ENCODE measurements at regions not wholly inside any gene's neighbourhood (a gene's known extent, or its start where the extent isn't known, plus 50 kb on each side); places are given as distances from the start of the nearest gene placed in this dataset.

- DNase-seq (ENCODE audit: low read depth in 3 of 3): no peak
These were observed 249.6 kb downstream of the BAMBI start for GRCh38 chr10:28926932-28927331.

DNA sequence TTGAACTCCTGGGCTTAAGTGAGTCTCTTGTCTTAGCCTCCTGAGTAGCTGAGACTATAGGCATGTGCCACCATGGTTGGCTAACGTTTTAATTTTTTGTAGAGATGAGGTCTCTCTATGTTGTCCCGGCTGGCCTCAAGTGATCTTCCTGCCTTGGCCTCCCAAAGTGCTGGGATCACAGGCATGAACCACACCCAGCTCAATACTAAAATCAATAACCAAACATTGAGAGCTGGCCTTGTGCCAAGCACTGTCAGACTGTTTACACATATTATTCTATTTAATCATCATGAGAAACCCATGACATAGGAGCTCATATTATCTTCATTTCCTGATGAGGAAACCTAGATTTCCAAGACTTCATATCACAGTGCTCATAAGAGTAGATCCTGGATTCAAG is 251.2 kb downstream of the BAMBI start:
- DNase-seq (ENCODE audit: low read depth in 3 of 3): no peak

DNA sequence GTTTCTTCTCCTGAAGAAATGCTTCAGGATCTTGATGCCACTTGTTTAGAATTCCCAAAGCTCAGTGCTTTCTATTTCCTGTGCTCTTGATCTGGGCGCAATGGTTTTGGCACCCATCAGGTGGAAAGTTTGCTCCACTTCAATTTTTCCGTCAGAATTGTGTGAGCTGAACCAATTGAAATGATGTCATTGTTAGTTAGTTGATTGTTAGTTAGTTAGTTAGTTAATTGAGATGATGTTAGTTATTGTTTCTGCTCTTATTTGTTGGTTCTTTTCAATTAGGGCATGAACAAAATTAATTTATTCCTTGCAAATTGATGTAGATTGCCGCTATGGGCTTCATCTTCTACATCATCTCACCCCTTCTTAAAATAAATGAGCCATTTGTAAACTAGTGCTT is 252.6 kb downstream of the BAMBI start:
- no peak for DNase-seq (ENCODE audit: low read depth in 3 of 3)

- no peak for DNase-seq (ENCODE audit: low read depth in 3 of 3)
These were observed 253.5 kb downstream of the BAMBI start for GRCh38 chr10:28930514-28931495.

- DNase-seq (ENCODE audit: low read depth in 3 of 3): no peak
These were observed 257.7 kb downstream of the BAMBI start for GRCh38 chr10:28935061-28935460.

DNA sequence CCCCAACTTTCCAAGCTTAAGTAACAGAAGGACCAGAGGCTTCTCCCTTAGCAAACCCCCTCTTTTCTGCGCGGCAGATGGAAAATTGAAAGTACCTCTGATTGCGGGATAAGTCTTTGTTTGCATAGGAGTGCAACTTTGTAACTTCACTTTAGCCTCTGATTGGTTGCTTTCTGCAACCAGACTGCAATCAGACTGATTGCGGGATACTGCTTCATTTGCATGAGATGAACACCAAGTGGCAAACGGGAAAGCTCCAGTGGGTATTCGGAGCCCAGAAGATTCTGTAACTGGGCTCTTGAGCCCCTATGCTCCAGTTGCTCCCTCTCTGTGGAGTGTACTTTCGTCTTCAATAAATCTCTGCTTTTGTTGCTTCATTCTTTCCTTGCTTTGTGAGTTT is 260.6 kb downstream of the BAMBI start:
- no peak for DNase-seq (ENCODE audit: low read depth in 3 of 3)

DNA sequence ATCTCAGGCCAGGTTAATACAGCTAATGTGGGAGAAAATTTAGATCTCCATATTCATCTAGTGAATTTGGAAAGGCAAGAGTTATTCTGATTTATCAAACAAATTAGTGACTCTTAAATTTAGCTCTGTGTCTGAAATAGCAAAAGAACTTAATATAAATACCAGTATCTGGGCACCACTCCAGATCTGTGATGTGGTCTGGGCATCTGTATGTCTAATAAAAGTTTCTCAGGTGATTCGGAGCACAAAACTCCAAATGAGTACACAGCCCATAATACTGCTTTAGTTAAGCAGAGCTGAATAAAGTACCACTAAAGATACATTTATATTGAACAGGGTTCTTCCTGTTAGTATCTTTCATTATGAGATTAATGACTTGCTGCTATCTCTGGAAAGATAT is 261.4 kb downstream of the BAMBI start:
- no peak for DNase-seq (ENCODE audit: low read depth in 3 of 3)

- DNase-seq (ENCODE audit: low read depth in 3 of 3): no peak
These were observed 262.2 kb downstream of the BAMBI start for GRCh38 chr10:28939281-28940157.

DNA sequence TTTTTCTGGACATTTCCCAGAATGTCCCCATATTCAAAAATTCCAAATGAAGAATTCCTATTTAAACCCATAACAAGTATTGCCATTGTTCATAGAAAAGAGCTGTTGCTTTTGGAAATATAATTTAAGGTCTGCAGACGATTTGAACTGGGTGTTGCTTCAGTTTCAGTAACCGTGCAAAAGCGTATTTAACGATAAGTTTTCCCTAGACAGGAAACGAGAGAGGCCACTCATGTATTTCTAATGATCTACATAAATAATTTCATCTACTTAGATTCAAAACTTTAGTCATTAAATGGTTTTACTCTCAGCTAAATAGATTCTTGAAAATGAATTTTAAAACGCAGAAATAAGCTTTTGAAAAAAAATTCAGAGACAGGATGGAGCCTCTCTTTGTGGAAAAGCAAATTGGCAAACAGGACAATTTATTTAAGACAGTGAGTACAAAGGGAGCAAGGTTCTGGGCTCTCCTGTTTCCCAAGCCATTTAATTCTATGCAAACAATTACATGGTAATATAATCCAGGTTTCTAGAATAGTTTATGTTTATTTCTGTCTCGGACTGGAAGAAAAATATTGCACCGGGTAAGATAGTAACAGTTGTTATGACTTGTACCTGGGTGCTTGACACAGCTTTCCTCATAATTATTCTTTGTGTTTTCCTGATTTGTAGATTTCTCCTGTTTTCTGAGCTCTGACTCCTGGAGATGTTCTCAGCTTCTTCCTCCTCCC is 263.0 kb downstream of the BAMBI start:
- DNase-seq (ENCODE audit: low read depth in 3 of 3): no peak

DNA sequence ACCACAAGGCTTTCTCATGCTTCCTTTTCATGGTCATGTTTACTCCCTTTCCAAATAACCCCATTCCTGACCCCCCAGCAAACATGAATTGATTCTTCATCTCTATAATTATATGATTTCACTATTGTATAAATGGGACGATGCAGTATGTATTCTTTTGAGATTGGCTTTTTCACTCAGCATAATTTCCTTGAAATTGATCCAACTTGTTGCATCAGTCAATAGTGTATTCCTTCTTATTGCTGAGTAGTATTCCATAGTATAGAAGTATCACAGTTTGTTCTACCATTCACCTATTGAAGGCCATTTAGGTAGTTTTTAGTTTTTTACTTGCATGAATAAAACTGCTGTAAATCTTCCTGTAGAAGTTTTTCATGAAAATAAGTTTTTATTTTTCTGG is 264.7 kb downstream of the BAMBI start:
- DNase-seq (ENCODE audit: low read depth in 3 of 3): no peak

DNA sequence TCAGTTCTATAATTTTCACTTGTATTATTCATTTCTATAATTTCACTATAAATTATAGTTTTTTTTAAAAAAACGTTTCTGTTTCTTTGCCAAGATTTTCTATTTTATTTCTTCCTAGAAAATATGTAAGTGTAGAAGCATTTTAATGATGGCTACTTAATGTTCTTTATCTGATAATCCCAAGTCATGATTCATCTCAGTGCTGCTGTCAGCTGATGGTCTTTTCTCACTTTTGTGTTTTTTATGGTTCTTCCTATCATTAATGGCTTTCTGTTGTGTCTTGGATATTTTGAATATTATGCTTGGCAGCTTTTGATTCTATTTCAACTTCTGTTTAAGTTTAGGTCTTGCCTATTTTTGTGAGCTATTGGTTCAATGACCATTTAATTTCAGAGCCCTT is 268.6 kb downstream of the BAMBI start:
- no peak for DNase-seq (ENCODE audit: low read depth in 3 of 3)

DNA sequence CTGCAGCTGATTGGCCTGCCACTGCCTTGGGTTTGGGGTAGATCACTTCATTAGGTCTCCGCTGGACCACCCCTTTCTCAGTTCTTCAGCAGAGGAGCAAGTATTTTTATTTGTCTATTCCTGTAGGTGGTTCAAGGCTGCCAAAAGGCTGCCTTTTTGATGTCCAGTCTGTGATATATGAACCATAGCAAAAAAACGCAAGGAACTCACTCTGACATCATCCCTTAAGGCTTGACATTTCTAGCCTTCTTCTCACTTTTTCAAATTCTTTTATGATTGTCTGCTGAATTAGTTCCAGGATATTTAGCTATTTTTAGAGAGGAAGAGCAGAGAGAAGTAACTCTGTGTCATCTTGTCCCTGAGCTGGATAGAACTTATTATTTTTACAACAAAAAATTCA is 269.2 kb downstream of the BAMBI start:
- no peak for DNase-seq (ENCODE audit: low read depth in 3 of 3)

DNA sequence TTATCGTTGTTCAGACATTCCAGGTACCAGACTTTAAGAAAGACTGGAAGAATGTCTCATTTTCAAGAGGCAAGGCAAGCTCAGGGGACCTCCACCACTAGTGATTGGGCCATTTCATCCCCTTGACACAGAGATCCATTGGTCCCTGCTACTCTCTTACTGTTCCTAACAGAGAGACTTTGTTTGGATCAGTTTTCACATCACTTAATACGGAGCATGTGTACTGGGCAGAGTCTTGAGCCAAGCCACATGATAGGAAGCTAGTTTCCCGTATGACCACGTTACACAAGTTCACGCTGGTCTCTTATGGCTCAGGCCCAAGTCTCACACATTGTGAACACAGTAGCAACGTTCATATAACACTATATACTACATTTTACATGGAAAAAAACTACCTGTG is 269.9 kb downstream of the BAMBI start:
- DNase-seq (ENCODE audit: low read depth in 3 of 3): no peak

GRCh38 chr10:28948046-28948445 is 270.7 kb downstream of the BAMBI start:
- DNase-seq (ENCODE audit: low read depth in 3 of 3): no peak

GRCh38 chr10:28949005-28950004 is 272.0 kb downstream of the BAMBI start:
- no peak for DNase-seq (ENCODE audit: low read depth in 3 of 3)

- DNase-seq (ENCODE audit: low read depth in 3 of 3): no peak
These were observed 274.2 kb downstream of the BAMBI start for GRCh38 chr10:28951484-28951883.

DNA sequence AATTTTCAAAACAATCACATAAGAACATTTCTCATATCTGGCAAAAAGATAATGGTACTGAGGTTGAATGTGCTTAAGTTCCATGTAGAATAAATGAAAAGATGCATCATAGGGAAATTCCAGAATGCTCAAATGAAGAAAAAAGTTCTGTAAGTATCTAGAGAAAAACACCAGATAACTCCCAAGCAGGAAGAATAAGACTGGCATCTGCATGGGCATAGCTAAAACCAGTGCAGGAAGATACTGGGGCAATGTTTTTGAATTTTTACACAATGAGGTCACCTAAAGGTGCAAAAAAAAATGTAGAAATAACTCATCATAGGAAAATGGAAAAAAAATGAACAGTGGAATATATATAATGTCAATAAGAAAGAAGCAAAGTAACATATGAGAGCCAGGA is 275.2 kb downstream of the BAMBI start:
- no peak for DNase-seq (ENCODE audit: low read depth in 3 of 3)

DNA sequence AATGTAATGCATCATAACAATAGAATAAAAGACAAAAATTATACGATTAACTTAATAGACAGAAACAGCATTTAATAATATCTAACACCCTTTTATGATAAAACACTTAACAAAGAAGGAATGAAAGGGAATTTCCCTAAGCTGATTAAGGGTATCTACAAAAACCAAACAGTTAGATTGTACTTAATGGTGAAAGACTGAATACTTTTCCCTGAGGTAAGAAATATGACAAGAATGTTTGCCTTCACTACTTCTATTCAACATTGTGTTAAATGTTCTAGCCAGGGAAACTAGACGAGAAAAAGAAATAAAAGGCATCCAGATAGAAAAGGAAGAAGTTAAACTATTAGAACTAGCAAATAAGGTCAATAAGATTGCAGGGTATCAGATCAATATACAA is 276.9 kb downstream of the BAMBI start:
- DNase-seq (ENCODE audit: low read depth in 3 of 3): no peak

DNA sequence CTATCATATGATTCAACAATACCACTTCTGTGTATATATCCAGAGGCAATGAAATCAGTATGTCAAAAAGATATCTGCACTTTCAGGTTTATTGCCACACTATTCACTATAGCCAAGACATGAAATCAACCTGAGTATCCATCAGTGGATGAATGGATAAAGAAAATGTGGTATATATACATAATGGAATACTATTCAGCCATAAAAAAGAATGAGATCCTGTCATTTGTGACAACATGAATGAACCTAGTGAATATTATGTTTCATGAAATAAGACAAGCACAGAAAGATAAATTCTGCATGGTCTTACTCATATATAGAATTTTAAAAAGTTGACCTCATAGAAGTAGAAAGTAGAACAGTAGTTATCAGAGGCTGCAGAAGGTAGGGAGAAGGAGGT is 281.1 kb downstream of the BAMBI start:
- DNase-seq (ENCODE audit: low read depth in 3 of 3): no peak

DNA sequence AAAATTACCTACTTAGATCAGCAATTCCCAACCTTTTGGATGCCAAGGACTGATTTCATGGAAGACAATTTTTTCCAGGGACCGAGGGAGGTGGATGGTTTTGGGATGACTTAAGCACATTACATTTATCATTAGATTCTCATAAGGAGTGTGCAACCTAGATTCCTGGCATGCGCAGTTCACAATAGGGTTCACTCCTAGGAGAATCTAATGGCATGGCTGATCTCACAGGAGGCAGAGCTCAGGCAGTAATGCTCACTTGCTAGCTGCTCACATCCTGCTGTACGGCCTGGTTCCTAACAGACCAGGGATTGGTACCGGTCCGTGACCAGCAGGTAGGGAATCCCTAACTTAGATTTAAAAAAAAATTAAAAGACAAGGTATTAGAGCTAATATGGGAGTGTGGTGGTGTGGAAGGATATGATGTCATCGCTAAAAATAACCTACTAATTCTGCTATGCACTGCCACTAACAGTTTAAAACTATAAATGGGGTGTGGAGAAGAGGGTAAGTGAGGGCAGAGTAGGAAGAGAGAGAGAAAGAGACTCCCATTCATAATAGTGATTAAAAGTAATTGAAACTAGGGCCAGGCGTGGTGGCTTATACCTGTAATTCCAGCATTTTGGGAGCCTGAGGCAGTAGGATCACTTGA is 282.7 kb downstream of the BAMBI start:
- no peak for DNase-seq (ENCODE audit: low read depth in 3 of 3)

Data from stimulated activated CD4-positive, alpha-beta T cell treated with anti-CD3 and anti-CD28 coated beads, TNF-alpha, amount 100 ng/mL, for 4 hours (primary cell).